OCI-LY7 (cell line): ENCODE measurements at regions not wholly inside any gene's neighbourhood (a gene's known extent, or its start where the extent isn't known, plus 50 kb on each side); places are given as distances from the start of the nearest gene placed in this dataset.

ENCODE experiments used
- EZH2phosphoT487 ChIP-seq: fragments of 200-600 bp; sonication (generic); IDR thresholded peaks from 2 replicates; pipeline ENCODE4 v1.6.1; 2018; ENCODE audit warnings: low read depth, borderline replicate concordance, mild to moderate bottlenecking, mixed run types, antibody characterized with exemption, low read length, moderate library complexity, mixed read lengths
- TF ChIP-seq, protein P1 (sequence below): fragments of 200-600 bp; sonication (generic); conservative IDR thresholded peaks from 2 replicates; pipeline ENCODE4 v1.5.1; 2014; ENCODE audit warnings: mild to moderate bottlenecking, antibody characterized with exemption, low read length, moderate library complexity, mixed read lengths

DNA sequence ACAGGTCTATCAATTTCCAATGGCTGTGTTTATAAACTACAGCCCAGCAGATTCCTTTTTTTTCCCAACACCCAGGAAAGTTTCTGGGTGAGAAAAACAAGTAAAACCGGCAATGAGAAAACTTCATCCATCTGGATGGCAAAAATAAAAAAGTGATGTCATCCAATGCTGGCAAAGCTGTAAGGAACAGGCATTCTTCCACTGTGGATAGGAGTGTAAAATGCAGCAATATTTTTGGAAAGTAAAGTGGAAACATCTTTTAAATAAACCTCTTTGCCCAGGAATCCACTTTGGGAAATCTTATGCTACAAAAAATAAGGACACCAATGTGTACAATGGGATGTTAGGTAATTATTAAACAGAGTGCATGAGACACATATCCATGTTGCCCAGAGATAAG lies 102.1 kb upstream of the NT5E start:
- TF ChIP-seq, protein P1, sequence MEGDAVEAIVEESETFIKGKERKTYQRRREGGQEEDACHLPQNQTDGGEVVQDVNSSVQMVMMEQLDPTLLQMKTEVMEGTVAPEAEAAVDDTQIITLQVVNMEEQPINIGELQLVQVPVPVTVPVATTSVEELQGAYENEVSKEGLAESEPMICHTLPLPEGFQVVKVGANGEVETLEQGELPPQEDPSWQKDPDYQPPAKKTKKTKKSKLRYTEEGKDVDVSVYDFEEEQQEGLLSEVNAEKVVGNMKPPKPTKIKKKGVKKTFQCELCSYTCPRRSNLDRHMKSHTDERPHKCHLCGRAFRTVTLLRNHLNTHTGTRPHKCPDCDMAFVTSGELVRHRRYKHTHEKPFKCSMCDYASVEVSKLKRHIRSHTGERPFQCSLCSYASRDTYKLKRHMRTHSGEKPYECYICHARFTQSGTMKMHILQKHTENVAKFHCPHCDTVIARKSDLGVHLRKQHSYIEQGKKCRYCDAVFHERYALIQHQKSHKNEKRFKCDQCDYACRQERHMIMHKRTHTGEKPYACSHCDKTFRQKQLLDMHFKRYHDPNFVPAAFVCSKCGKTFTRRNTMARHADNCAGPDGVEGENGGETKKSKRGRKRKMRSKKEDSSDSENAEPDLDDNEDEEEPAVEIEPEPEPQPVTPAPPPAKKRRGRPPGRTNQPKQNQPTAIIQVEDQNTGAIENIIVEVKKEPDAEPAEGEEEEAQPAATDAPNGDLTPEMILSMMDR: no peak
- TF ChIP-seq EZH2phosphoT487: no peak
